DMS 273 (cell line): ENCODE measurements at regions not wholly inside any gene's neighbourhood (a gene's known extent, or its start where the extent isn't known, plus 50 kb on each side); places are given as distances from the start of the nearest gene placed in this dataset.

Experiments
- DNase-seq: peaks from one replicate; lab custom pipeline; 2025; ENCODE audit not compliant: unreplicated experiment; lab: John Stamatoyannopoulos, UW

DNA sequence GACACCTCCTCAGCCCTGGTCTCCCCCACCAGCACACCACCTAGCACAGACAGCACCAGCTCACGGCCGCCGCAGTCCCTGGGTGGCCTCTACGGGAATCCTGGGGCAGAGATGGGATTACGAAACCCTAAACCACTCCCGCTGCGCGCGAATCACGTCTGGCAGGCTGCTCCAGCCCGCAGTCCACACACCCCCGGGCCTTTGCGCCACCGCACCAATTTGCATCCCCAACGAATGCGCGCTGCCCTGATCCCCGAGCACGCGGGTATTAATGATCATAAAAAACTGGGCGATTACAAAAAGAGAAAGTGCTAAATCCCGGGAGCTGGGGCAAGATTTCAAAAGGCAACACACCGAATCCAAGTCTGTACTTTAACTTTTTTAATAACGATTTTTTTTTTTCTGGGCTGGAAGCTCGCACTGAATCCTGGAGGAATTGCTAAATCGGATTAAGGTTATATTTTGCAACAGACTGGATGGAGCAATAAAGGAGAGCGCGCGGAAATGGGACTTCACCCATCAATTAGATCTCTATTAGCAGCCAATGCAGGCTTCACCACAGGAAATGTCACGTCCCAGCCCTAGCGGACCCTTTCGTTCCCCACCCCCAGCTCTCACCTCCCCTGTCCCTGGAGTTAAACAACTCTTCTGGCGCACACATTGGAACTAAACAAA, 69.8 kb upstream of the TMEM33 start:
- DNase-seq: no peak

DNA sequence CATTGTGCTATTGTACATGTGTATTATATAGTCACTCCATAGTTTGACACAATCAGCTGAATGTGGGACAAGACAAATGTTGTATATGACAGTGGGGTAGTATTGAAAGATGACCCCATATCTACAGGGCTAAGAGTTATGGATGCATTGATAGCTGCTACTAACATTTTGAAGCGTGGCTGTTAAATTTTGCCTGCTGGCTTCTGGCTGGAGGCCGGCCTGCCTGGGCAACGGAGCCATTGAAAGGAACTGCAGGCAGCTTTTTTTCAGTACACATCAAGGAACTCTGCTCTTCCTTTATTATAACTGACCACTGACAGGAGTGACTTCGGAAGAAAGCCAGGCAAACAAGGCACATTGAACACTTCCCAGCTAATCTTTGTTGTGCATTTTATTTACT, 76.1 kb upstream of the TMEM33 start:
- no peak for DNase-seq

DNA sequence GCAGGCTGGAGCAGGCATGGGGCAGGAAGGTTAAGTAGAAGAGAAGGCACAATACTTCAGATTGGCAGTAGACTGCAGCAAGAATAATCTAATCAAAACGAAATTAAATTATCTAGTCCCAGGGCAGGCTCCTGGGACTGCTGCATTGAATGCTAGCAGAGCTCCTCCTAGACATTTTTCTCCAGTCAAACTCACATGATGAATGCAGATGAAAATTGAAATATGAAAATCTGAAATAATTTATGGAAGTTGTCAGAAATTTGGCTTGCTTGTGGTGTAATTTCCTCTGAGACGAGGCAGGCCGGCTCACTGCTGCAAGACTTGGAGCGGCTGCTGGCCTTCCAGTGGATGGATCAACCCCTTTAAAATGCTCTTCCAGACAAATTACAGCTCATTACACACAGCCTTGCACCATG, 78.0 kb upstream of the TMEM33 start:
- DNase-seq: no peak

DNA sequence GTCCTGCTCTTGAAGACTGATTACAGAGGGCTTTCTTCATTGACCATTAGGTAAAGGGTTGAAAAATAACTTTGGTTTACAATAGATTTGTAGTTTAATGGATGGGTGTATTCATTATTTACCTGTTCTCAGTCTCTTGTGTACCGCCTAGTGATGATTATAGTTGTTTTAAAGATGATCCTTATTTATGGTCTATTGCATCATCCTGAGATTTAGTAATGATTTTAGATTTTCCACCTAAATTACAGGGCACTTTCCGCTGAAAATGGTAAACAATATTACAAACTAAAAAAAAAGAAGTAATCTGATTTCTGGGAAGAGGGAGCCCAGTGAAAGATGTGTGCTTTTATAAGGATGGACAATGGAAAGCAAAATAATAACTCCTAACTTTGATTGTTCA, 78.4 kb upstream of the TMEM33 start:
- DNase-seq: no peak

DNA sequence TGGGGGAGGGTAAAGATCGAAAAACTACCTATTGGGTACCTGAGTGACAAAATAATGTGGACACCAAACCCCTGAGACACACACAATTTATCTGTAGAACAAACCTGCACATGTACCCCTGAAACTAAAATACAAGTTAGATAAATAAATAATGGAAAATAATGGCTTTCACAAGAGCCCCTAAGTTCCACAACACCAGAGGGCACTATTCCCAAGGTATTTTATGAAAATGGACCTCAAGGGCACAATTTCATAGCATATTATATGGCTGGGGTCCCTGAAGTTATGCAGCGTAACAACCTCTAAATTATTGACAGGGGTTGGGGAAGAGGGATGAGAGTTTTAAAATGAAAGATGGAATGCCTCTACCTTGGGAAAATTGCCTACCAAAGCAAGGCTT, 81.3 kb upstream of the TMEM33 start:
- peak; percentile 28 for DNase-seq

DNA sequence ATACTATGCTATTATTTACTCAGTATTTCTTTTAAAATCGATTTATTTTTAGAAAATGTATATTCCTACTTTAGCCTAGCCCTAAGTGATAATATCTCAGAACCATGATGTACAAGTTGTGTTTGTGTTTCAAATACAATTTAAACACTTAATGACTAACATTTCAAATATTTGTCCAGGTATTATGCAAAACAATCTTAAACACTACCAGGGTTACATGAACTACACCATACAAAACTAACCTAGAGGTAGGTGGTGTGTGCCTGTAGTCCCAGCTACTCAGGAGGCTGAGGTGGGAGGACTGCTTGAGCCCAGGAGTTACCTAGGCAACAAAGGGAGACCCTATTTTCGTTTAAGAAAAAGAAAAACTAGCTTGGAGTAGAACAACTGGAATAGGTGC, 83.0 kb upstream of the TMEM33 start:
- DNase-seq: no peak

DNA sequence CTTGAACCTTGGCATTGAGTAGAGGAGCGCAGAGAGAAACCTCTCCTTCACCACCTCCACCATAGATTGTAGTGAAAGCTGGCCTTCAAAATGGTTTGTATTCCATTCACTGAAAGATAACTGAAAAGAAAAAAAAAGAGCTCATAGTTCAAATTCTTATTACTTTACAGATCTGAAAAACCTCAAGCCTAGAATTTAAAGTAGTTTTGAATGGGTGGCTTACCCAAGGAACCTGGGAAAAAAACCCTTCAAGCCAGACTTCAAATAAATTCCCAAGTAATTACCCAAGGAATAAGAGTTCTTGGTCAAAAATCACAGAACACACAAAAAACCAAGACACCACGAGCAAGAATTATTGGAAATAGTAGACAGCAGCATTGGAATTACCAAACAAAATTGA, 83.6 kb upstream of the TMEM33 start:
- DNase-seq: no peak

DNA sequence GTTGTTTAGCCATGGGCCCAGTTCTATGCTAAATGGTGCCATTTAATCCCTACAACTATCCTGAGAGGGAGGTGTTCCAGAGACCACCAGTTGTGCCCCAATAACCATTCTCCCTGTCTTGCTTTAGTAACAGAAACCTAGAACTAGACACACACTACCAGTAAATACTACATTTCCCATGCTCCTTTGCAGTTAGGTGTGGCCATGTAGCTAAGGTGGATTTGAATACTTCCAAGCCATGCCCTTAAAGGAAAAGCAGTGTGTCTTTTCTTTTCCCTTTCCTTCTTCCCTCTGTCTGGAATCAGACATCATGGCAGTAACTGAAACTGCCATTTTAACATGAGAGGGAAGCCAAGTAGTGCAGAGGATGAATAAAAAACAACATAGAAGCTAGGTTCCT, 90.9 kb upstream of the TMEM33 start:
- peak; percentile 33 for DNase-seq

DNA sequence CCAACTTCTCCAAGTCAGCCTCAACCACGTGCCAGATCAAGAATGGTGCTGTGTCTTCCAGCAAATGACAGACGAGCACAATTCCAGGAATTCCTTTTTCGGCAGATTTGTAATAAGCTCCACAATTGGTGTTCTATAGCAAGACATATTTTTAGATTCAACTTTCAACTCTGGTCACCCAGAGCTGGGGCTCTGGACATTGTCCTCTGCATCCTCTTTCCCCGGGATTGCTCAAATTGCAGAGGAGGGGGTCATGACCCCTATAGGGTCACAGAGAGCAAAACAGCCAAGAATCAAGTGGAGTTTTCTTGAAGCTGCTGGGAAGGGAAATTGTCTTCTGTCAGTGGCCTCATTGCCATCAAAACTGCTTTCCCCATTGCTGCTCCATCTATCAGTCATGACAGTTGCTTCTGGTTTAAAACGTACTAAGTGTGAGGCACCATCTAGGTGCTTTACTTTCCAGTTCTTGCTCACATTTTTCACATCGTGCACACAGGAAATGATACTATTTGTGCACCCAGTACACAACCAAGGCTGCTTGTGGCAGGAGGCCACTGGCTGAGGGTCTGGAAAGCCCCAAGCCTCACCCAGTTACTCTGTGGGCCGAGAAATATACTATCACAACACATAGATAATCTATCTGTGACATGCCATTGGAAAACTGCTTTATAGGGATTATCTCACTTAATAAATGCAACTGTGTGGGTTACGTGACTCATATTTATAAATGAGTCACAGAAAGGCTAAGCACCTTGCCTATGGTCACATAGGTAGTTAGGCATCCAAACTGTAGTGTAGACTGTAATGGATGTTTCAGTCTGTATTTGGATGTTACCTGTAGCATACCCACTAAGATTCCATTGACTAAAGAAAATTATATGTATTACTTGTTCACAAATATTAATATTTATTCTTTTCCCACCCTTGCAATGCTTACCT, 91.7 kb upstream of the PHOX2B start:
- DNase-seq: no peak

DNA sequence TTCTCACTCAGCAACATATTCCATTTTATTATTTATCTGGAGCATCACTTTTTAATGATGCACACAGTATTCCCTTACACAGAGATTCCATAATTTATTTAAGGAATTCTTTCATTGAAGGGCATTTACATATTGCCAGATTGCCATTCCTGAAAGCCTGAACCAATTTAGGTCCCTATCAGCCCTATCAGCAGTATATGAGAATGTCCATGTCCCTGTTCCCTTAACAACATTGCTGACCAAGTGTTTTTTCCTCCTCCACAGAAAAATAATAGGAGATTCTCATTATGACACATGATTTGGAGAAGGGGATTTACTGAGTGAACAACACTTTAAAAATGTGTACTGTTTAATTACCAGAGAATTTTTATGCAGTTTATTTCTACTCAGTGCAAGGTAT, 90.1 kb upstream of the PHOX2B start:
- no peak for DNase-seq

DNA sequence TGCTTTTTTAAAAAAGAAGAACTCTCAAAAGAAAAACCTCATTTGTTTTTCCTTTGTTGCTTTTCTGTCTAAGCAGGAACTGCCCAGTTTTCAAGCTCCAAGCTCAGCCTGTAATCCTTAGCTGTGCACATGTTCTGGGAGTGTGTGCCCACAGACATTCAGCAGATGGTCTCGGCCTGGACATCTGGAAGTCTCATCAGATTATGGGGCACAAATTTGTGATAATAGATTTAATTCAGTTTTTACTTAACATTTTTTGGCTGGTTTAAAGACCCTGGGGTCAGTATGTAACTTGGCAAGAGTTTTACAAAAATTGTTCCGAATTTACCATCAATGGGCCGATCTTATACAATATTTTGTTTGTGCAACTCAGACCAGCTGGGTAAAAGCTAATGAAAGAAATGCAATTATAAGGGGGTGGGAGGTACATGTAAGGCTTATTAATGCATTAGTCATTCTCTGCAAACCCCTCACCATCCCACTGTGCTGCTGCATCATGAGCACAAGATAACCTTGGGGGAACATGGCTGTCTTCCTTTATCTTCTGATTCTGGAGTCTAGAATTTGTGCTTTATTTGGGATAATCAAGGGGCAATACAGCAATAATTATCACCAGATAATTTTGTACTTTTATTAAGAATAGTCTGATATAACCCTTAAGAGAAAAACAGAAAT, 86.9 kb upstream of the PHOX2B start:
- peak; percentile 86 for DNase-seq

DNA sequence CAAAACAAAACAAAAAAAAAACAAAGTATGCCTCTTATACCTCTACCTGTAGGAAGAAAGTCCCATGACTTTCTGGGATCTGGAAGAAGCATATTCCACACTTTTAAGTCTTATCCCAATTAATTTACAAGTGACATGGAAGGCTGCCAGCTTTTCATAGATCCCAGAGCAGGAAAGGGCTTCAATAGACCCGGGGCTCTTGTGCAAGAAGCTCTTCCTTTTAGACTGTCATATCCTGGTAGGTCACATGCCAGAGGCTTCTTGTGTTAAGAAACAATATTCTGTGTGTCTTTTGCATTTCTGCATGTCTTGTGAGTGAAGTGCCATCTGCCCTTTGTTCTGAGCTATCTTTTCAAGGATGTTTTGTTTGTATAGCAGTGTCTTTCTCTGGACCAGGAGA, 84.4 kb upstream of the PHOX2B start:
- peak; percentile 15 for DNase-seq

DNA sequence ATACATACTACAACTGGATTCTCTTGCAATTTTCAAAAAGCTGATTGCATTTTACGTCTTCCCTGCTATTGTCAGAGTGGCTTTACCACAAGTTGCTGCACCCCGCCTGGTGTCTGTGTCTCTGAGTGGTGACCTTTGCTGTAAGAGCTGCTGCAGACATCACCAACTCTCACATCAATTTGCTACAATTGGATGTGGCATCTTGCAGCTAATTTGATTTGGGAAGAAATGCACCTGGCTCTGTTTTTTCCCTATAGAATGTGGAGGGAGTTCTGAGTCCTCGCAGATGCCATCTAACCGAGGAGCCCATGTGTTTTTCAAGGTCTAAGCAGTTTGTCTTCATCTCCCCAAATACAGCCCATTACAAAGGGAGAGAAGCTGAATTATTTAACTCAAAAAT, 73.8 kb upstream of the PHOX2B start:
- DNase-seq: no peak

DNA sequence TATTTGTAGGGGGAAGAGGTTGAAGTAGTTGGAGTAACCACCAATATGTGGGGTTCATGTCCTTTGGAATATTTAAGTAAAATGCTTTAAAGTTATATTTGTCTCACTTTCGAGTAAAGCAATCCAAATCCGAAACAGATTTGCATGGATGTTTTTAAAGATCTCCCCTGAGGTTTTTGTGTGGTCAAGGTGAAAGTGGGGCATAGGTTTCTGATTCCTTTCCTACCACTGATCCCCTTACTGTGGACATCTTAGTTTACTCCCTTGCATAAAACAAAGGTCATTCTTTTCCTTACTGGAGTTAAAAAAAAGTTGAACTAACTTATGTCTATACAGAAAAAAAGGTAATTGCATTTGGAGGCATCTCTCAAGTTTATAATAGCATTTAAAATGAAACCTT, 71.9 kb upstream of the PHOX2B start:
- no peak for DNase-seq

DNA sequence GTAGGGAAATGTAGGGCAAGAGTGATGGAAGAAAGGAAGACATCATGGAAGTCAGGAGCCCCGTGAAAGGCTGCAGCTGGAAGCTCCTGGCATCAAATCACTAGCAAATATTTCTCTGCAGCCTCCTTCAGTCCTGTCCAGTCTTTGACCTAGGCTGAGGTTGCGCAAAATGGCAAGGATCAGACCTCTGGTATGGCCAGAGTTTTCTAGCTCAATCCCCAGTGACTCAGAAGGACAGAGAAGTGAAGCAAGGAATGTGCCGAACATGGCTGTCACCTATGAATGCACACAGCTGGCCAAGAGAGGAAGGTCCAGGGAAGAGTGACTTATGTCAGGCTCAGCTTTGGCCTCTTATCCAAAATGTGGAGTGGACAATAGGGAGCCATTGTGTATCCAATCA, 71.1 kb upstream of the PHOX2B start:
- DNase-seq: no peak

DNA sequence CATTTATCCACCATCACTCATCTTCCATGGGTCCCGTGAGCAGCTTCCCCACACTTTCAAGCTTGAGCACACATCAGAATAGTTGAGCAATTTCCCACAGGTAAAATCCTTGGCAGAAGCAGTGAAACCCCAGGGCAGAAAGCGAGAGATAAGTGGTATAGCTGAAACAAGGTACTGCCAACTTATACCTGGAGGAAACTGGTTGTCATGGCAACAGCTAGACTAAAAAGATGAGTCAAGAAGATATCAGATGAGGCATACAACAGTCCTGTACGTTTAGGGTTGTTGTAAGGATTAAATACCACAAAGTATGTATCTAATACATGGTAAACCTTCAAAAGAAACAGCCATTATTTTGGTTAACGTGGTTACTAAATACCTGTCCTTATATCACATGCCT, 66.9 kb upstream of the PHOX2B start:
- DNase-seq: no peak

DNA sequence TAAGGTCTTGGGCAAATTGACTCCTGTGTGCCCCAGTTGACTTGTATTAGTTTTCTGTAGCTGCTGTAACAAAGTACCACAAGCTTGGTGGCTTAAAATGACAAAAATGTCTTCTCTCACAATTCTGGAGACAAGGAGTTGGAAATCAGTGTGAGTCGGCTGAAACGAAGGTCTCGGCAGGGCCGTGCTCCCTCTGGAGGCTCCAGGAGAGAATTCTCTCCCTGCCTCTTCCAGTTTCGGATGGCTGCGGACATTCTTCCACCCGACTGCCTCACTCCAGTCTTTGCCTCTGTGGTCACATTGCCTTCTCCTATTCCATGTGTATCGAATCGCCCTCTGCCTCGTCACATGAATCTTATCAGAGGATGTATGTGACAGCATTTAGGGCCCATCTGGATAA, 66.0 kb upstream of the PHOX2B start:
- peak; percentile 6 for DNase-seq

DNA sequence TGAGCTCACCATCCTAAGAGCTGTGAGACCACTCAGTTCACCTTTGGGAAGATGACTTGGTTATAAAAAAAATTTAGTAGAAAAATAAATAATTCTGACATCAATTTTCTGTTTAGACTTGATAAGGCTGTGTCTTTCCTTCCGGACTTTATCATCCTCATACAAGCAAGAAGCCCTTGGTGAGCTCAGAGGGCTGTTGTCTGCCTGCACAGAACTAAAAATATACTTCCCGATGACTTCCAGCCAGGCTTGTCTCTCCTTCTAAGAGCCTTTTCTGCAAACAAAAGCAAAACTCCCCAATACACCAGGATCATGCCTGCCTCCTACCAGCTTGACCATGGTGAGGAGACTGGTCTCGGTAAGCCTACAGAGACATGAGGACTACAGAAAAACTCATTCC, 58.3 kb upstream of the PHOX2B start:
- DNase-seq: no peak

DNA sequence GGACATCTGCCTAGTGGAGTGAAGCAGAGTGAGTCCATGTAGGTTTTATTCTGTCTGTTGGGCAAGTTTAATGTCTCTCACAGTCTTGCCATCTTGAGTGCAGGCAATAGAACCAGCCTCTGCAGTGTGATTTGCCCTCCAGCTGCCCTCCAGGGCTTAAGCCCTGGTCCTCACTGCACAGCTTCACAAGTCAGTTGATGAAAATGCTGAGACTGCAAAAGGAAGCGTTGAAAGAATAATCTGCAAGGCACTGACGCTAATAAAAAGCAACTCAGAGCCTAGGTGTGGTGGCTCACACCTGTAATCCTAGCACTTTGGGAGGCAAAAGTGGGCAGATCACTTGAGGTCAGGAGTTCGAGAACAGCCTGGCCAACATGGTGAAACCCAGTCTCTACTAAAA, 54.1 kb upstream of the PHOX2B start:
- DNase-seq: no peak

DNA sequence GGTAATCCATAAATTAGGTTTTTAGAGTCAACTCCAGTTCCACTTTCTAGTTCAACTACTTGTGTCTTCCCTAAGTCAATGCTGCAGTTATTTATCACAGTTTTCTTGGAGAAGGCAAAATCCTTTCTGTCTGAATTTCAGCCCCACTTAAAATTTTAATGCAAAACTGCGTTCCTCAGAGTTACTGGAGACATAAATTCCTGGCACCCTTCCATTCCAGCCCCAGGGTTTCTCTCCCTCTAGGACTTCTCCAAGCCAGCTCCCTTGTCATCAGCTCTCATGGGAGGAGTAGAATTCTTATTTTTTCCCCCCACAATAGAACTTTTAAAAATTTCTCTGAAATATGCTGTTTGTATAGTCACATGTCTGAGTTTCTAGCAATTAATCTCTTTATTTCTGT, 50.6 kb upstream of the PHOX2B start:
- no peak for DNase-seq
